Activated T-cell treated with anti-CD3 and anti-CD28 coated beads, Interleukin-2, amount 50 U/mL, for 48 hours (primary cell): ENCODE measurements at regions not wholly inside any gene's neighbourhood (a gene's known extent, or its start where the extent isn't known, plus 50 kb on each side); places are given as distances from the start of the nearest gene placed in this dataset.
"Not testable (repeated sequence)": the region's sequence is repeated elsewhere in the genome, so short reads cannot be mapped to it uniquely, and the experiment has no call there.

Experiments used
- DNase-seq, 2 experiments: peaks; one replicate each; pipeline ENCODE4 v3.0.0-alpha.2; 2020

GRCh38 chr6:95660544-95660943, 83.2 kb downstream of the MANEA start:
- no peak for DNase-seq

- no peak for DNase-seq
These were observed 92.7 kb downstream of the MANEA start for GRCh38 chr6:95670011-95670463.

GRCh38 chr6:95676011-95676628, 98.8 kb downstream of the MANEA start:
- DNase-seq, result no peak

DNA sequence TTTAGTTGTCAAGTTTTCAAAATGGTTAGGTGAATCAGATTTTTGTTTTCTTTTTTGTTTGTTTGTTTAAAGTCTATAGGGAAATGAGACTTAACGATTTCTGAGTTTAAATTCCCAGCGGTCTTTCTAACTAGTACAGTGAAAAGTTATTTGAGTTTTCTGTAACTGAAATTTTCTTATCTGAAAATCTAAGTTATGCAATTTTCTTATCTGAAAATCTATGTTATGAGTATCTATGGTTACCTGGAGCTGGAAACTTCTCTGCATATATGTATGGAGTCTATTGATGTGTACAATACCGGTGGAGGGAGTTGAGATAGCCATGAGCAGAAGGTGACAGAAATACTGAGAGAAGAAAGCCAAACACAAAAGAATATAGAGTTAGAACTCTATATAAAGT, 102.6 kb downstream of the MANEA start:
- no peak for DNase-seq

- DNase-seq, result no peak
These were observed 104.4 kb downstream of the MANEA start for GRCh38 chr6:95681736-95682135.

- DNase-seq, result no peak
These were observed 105.1 kb downstream of the MANEA start for GRCh38 chr6:95682476-95682875.

GRCh38 chr6:95685822-95686221, 108.5 kb downstream of the MANEA start:
- no peak for DNase-seq

- DNase-seq, result no peak
These were observed 108.9 kb downstream of the MANEA start for GRCh38 chr6:95686272-95686671.

DNA sequence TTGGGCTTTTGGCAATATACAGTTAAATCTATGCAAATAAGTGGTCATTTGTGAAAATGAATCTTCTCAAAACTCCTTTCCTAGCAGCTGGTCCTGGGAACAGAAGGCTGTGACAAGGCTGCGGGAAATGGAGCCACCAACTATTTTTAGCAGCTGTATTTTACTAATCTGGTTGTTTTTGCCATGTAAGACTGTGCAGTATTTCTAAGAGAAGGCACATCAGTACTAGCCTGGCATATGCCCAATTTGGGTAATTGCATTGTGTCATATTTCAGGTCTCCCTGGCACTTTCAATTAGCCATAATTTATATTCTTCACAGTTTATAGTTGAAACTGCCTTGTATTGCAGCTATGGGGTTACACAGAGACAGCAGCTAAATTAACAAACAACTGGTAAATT, 109.6 kb downstream of the MANEA start:
- DNase-seq, result no peak

DNA sequence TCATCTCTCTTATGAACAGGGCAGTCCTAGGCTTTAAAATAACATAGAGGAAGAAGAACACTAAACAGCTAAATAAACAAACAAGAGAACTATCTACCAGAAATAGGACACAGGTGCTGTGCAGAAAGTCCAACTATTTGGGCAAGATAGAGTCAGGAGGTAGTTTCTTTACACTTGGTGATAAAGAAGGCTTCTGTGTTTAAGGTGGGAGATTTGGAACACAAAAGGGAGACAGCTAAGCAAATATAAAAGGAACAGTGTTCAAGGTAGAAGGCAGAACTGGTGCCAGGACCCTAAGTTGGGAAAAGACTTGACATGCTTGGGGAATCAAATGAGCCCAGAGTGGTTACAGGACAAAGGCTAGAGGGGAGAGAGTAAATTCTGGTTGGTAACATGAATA, 110.5 kb downstream of the MANEA start:
- no peak for DNase-seq

DNA sequence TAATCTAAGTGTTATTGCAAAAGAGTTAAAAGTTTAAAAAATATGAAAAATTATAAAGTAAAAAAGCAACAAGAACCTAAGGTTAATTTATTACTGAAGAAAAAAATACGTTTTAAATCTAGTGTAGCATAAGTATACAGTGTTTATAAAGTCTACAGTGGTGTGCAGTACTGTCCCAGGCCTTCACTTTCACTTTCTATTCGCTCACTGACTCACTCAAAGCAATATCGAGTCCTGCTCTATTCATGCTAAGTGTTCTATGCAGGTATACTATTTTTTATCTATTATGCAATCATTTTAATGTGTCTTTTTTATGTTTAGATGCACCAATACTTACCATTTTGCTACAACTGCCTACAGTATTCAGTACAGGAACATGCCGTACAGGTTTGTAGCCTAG, 113.0 kb downstream of the MANEA start:
- no peak for DNase-seq

GRCh38 chr6:95693108-95693507, 115.8 kb downstream of the MANEA start:
- no peak for DNase-seq

GRCh38 chr6:95698271-95698670, 120.9 kb downstream of the MANEA start:
- no peak for DNase-seq

- no peak for DNase-seq
These were observed 146.3 kb downstream of the MANEA start for GRCh38 chr6:95723638-95724037.

- no peak for DNase-seq
These were observed 148.0 kb downstream of the MANEA start for GRCh38 chr6:95725344-95725743.

GRCh38 chr6:95740157-95740556, 162.8 kb downstream of the MANEA start:
- DNase-seq, result no peak

DNA sequence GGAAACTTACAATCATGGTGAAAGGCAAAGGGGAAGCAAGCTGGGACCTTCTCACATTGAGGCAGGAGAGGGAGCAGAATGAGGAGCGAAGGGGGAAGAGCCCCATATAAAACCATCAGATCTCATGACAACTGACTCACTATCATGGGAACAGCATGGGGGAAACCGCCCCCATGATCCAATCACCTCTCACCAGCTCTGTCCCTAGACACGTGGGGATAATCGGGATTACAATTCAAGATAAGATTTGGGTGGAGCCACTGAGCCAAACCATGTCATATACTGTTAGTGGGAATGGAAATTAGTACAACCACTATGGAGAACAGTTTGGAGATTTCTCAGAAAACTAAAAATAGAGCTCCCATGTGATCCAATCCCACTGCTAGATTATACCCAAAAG, 163.7 kb downstream of the MANEA start:
- no peak for DNase-seq

- DNase-seq, result no peak
These were observed 165.5 kb downstream of the MANEA start for GRCh38 chr6:95742767-95743289.

GRCh38 chr6:95743591-95743990, 166.3 kb downstream of the MANEA start:
- DNase-seq, result no peak

- DNase-seq, result not testable (repeated sequence)
These were observed 181.1 kb downstream of the MANEA start for GRCh38 chr6:95758236-95759069.

- DNase-seq, result no peak
These were observed 190.6 kb downstream of the MANEA start for GRCh38 chr6:95767897-95768463.

DNA sequence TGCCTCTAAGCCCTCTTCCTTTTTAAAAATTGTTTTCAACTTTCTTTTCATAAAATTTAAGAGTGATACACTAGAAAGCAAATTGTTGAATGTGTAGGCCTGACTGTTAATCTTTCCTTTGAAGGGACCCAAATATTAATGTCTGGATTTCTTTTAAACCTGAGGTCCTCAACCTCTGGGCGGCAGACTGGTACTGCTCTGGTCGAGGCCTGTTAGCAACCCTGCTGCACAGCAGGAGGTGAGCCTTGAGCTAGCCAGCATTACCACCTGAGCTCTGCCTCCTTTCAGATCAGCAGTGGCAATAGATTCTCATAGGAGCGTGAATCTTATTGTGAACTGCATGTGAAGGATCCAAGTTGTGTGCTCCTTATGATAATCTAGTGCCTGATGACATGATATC, 191.2 kb downstream of the MANEA start:
- no peak for DNase-seq

- no peak for DNase-seq
These were observed 200.0 kb downstream of the MANEA start for GRCh38 chr6:95777338-95777737.

DNA sequence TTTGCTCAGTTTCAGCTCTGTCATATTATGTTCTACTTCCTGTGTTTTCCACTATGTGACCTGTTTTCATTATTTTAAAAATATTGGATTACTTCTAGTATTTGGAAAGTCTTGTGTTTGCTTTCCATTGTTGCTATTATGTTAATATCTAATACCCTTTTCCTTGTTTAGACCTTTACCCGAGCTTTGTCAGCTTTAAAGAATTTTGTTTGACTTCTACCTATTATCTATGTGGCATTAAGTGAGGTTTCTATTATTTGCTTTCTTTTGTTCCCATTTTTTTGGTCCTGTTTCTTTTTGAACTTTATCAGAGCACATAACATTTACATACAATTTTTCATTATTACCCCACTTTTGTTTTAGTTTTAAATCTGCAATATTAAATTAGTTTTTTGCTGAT, 202.7 kb downstream of the MANEA start:
- no peak for DNase-seq
